HG03520 (cell line): ENCODE measurements at regions not wholly inside any gene's neighbourhood (a gene's known extent, or its start where the extent isn't known, plus 50 kb on each side); places are given as distances from the start of the nearest gene placed in this dataset.
"Not testable (repeated sequence)": the region's sequence is repeated elsewhere in the genome, so short reads cannot be mapped to it uniquely, and the experiment has no call there.

Experiments used
- ATAC-seq: cut with Tn5 transposase; IDR thresholded peaks from one replicate; pipeline ENCODE4 v1.9.1; 2021; ENCODE audit warnings: mild to moderate bottlenecking, moderate library complexity; ENCODE audit not compliant: unreplicated experiment

DNA sequence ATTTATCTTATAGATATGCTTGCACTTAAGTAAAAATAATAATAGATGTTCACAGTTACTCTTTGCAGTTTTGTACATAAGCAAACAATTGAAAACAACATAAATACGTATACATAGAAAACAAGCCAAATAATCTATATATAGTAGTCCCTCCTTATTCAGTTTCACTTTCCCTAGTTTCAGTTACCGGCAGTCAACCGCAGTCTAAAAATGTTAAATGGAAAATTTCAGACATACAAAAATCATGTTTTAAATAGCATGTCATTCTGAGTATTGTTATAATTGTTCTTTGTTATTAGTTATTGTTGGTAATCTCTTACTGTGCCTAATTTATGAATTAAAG, 262.0 kb downstream of the CGGBP1 start:
- no peak for ATAC-seq

DNA sequence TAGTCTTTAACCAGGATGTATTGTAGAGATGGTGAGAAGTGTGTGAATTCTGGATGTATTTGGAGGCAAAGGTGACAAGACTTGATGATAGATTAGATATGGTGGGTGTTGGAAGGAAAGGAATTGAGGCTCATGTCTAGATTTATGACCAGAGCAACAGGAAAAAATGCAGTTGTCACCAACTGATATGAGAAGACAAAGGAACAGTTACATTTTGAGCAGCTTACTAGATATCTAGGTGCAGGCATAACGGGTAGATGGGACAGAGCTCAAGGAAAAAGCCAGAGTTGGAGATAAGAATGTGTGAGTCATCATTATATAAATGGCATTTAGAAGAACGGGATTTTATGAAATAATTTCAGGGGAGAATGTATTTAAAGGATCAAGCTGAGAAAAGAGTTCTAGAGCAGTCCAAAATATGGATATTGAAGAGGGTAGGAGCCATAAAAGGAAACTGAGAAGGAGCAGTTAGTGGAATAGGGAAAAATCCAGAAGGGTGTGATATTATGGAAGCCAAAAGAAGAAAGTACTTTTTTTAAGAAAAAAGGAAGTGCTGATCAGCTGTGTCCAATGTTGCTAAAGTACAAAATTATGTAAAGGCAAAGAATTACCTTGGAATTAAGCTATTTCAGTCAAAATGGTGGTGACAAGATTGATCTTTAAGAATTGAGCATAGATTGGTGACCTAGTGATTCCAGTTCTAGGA, 262.5 kb downstream of the CGGBP1 start:
- no peak for ATAC-seq

DNA sequence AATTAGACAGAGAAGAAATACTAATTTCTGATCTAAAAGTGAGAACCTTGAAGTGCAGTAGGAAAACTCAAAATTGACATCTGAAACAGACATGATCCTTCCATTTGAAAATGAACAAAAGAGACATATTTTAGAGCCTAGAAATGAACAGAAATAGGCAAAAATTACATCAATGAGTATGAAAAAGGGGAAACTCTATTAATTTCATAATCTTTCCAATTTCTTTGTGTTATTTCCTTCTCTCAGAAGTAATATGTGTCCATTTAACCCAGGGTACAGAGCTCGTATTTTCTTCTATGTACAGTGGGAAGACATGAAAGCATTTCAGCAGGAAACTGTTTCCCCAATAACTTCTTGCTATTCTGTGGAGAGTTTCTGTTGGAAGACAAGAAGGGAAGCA, 263.1 kb downstream of the CGGBP1 start:
- no peak for ATAC-seq

DNA sequence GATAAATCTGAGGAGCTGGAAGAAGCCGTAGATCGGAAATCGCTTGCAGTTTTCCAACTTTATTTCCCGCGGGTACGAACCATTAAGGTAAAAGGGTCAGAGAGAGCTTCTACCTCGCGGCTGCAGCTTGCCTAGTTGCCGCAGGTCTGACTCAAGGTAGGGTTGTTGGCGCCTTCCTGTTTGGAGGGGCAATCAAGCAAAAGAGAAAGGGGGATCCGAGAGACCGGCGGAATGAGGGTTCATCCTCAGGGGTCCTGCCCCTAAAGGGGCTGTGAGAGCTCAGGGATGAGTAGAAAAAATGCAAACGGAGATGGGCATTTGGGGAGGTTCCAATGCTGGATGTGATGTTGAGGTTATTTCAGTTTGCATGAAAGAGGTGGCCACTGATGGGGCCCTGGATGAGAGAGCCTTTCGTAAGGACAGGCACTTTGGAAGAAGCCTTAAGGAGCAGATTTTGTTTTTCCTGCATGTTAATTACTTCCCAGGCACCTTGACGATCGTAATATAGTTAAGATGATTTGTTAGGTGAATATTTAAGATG, 265.4 kb downstream of the CGGBP1 start:
- no peak for ATAC-seq

DNA sequence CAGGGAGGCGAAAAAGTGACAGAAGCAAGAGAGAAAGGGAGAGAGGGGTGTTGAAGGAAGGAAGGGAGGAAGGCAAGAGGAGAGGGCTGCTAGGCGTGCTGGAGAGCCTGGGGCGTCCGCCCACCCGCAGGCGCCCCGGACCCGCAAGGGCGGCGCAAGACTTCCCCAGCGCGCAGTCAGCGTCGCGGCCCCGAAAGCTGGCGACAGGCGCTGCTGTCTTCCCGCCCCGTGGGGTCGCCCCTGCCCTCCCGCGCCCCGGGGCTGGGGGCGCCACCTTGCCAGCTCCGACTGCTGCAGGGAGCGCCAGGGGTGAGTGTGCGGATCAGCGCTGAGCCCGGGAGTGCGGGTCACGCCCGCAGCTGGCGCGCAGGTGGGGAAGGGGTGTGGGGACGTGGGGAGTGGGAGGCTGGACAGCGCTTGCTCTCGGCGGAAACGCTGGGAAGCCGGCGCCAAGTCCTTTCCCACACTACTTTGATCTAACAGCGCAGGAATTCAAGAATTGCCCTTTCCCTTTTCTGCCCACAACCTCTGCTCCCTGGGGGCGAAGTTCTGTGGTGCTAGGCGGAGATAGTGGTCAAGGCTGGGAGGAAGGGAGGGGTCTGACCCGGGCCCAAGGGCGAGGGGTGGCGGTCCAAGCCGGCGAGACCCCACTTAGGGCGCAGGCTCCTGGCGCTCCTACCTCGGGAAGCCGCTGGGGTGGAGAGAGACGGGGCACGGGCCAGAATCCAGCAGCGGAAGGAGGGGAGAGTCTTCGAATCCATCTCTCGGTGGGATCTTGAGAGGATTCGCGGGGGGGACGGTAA, 266.1 kb downstream of the CGGBP1 start, which contains the start of gene HTR1F:
HTR1F (plus strand) TSS at position 173 of the 803 bp plus-strand sequence.
- ATAC-seq, result no peak

DNA sequence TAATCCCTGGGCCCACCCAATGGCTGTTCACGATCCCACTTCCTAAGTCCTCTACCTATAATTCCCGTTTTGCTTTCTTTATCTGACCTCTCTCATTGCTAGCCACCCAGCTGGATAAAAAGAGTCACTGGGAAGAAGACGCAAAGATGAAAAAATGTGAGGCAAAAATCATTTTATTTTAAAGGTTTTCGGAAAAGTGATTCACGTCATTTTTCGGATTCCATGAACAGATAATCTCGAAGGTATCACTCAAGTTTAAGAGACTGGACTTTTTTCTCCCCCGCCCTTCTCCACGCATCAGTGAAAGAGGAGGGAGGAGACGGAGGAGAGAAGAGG, 266.6 kb downstream of the CGGBP1 start:
- ATAC-seq, result no peak

DNA sequence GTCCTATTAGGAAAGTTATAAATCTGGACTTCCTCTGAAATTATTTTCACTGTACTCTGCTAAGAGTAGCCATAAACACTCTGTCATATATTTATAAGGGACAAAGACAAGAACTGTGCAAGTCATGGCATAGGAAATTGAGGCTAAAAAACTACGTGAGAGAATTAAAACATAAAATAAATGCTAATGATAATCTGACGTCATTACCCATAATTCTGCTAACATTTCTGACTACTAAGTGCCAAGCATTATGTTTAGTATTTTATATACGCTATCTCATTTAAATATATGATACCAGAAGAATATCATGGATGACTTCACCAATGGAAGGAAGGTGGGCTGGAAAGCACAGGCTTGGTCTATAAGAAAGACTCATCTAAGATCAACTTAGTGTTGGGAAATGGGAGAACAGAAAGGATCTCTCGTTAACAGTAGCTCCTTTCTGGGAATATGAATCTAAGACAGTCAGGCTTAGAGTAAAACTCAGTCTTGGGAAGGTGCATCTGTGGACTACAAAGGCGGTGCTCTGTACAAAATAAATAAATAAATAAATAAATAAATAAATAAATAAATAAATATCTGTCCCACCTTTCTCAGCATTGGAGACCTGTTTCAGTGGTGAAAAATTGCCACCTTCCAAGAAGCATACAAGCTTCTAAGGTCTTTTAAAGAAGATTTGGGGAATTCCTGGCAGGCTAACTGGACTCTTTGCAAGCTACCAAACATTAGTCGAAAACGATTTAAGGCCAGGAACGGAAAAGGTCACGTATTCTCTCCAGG, 267.4 kb downstream of the CGGBP1 start:
- no peak for ATAC-seq

DNA sequence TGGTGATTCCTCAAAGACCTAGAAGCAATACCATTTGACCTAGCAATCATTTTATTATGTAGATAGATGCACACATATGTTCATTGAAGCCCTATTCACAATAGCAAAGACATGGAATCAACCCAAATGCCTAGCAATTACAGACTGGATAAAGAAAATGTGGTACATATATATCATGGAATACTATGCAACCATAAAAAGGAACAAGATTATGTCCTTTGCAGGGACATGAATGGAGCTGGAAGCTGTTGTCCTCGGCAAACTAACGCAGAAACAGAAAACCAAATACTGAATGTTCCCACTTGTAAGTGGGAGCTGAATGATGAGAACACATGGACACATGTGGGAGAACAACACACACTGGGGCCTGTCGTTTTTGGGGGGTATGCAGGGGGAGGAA, 269.8 kb downstream of the CGGBP1 start:
- not testable (repeated sequence) for ATAC-seq

DNA sequence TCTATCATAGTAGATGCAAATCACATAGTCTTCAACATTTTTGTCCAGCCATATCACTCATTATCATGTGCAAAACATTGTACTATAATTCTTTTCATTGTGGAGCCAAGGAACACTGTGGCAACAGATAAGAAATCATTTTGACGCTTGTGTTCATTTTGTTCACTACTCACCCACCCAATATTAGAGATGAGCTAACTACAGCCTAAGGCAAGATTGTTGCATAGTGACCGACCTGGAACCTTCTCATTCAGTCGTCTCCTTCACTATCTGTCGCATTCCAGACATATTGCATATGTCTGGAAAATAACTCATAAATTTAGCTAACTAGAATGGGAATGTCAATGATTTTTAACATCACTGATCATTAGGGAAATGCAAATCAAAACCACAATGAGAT, 270.3 kb downstream of the CGGBP1 start:
- ATAC-seq, result no peak

DNA sequence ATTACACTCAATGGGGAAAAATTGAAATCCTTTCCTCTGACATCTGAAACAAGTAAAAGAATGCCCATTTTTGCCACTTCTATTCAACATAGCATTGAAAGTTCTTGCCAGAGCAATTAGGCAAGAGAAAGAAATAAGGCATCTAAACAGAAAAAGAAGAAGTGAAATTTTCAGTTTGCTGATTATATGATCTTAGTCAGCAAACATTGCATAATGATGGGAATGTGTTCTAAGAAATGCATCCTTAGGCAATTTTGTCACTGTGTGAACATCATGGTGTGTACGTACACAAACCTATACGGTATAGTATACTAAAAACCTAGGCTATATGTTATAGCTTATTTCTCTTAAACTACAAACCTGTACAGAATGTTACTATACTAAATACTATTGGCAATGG, 278.0 kb downstream of the CGGBP1 start:
- ATAC-seq, result no peak

DNA sequence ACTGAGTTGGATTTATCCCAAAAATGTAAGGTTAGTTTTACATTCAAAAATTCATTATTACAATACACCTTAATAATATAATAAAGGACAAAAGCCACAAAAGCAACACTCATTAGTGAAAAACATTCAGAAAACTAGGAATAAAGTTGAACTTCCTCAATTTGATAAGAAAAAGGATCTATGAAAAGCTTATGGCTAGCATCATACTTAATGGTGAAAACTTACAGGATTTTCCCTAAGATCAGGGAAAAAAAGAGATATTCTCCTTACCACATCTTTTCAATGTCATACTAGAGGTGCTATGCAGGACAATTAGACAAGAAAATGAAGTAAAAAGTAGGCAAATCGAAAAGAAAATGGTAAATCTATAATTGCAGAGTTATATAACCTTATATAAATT, 279.9 kb downstream of the CGGBP1 start:
- no peak for ATAC-seq

DNA sequence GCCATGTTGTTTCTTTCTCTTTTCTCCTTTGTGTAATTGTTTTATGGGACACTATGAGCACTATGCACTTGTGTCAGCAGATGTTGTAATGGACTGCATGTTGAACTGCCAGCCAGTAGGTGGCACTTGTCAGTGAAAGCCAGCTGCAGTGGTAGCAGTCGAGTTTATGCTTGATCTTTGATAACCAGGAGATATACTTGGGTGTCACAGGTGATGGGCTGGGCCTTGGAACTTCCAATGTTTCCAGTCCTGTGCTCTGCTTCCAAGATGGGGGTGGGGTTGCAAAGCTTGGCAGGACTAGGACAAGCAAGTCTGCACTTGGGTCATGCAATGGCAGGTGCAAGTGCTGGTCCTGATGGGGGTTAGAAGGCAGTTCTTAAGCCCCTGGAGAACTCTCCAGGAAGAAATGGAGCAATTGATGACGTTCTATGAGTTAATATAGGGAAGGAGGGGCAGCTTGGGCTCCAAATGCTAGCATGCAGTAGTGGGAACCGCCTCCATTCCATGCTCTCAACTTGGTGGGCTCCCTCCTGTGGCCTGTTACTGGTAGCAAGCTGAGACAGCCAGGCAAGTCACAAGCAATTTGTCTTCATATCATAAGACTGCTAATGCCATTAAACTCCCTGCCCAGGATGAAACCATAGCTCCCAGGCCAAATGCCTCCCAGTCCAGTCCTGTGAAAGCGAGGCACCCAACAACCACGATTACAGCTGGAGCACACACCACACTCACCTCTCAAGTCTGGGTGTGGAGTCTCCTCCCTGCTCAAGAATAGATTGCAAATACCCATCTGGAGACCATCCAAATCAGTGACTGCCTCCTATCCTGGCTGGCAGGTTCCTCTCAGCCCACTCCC, 287.2 kb downstream of the CGGBP1 start:
- peak; percentile 99 for ATAC-seq

DNA sequence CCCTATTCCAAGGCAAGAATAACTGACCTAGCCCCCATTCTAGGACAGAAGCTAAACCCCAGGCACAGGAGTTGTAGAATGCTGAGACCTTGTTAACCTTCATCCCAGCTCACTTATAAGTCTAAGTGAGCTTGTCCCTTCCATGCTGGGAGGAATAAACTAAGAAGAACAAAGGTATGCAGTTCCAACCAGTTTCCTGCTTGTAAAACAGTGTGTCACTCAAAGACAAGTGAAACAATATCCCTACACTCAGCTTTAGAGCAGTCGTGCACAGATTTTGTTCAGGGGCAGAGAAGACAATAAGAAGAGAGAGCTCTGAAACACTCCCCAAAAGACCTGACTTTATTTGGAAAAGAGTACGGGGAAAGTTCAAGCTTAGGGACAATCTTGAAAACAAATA, 292.1 kb downstream of the CGGBP1 start:
- ATAC-seq, result no peak

DNA sequence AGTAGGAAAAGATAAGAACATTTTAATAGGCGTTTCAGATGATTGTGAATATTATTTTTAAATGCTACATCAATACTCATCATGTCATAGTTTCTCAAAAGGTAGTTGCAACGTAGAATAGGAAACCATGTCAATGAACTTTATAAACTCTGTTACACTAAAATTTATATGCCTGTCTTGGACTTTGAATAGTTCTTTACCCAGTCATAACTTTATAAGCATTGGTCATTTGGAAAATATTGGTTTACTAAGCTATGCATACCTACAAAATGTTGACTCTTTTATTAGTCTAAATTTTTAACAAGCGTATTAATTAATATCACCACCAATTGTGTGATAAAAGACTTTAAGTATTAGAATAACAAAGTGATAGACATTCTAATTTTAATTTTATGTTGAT, 293.5 kb downstream of the CGGBP1 start:
- ATAC-seq, result no peak

DNA sequence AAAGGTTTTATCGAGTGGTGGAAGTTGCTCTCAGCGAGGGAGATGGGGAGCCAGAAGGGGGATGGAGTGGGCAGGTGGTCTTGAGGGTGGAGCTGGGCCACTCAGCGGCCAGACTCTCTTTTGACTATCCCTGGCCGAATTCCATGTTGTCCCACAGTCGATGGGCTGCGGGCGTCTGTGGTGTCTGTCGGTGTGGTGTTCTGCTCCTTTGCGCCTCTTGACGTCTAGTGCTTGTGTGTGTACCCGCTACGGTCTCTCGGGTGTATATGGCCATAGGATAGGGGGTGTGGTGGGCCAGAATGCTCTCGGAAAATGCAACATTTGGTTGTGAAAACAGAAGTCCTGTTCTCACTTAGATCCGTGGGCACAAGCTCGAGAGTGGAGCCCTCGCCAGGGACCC, 297.0 kb downstream of the CGGBP1 start:
- ATAC-seq, result no peak

DNA sequence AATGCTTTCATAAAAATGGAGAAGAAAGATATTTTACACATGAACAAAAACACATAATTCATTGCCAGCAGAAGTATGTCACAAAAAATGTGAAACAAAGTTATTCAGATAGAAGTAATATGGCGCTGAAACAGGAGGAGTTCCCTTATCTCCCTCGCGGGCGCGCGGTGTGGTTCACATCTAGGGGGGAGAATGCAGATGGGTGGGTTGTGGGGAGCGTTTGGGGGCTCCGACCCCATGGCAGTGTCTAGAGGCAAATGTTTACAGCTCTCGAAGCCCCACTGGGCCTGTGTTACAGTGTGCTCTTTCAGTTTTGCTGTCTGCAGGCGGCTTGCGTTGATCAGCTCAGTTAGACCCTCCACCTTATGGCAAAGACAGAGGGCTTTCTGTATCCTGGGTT, 297.5 kb downstream of the CGGBP1 start:
- ATAC-seq, result no peak

DNA sequence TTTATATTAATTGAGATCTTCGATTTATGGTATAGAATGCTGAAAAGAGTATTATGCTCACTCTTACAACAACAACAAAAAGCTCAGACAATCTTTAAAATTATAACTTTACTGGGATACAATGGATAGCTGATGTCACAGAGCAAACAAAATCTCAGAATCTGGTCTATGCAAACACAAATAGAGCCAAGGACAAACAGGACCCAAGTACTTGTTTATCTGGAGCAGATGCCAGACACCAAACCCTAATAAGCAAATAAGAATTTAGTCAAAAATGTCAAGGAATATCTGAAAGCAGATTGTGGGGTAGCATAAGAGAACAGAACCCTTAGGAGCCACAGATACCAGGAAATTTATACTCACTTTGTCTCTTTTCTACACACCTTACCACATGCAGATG, 302.2 kb downstream of the CGGBP1 start:
- ATAC-seq, result no peak

DNA sequence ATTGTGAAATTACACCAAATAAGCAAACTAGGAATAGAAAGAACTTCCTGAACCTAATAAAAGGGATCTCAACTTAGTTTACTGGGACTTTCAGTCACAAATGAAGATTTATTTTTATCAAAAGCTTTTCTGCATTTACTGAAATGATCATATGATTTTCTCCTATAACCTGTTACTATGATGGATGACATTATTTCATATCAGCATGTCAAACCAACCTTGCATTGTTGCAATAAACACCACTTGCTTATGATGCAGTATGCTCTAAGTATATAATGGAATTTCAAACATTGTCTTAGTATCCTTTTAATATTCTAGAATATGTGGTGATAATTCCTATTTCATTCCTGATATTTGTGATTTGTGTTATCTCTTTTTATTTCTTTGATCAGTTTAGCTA, 303.0 kb downstream of the CGGBP1 start:
- ATAC-seq, result no peak

DNA sequence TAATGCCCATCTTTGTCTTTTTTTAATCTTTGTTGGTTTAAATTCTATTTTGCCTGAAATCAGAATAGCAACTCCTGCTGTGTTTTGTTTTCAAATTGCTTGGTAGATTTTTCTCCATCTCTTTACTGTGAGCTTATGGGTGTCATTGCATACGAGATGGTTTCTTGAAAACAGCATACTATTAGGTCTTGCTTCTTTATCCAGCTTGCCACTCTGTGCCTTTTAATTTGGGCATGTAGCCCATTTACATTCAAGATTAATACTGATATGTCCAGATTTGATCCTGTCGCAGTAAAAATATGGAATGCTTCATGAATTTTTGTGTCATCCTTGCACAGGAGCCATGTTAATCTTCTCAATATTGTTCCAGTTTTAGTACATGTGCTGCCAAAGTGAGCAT, 316.6 kb downstream of the CGGBP1 start:
- no peak for ATAC-seq

DNA sequence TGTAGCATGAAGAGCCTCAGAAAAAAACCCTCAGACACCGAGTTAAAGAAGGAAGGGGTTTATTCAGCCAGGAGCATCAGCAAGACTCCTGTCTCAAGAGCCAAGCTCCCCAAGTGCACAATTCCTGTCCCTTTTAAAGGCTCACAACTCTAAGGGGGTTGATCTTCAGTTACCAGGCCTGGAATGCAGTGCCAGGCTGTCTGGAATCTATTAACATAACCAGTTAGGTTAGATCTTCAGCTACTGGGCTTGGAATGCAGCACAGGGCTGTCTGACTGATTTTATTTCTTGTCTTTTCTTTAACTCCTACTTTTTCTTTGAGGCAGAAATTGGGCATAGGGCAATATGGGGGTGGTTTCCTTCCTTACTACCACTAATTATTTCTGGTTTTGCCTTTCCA, 317.9 kb downstream of the CGGBP1 start:
- not testable (repeated sequence) for ATAC-seq

DNA sequence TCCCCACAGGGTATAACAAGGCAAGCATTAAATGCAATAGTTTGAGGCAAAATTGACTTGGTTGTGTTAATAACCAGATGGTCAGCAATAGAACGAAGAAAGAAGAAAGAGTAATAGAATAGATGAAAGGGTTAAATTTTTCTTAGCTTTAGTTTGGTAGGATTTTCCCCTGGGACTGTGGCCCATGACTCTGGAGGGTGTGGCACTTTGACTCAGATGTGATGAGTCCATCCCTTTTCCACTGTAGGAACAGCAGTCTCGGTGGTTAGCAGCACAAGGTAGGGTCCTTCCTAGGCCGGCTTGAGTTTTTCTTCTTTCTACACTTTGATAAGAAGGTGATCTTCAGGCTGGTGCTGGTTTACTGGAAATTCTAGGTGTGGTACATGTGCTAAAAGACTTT, 321.0 kb downstream of the CGGBP1 start:
- not testable (repeated sequence) for ATAC-seq
